ENCODE measurements at regions not wholly inside any gene's neighbourhood (a gene's known extent, or its start where the extent isn't known, plus 50 kb on each side); places are given as distances from the start of the nearest gene placed in this dataset.

- Histone ChIP-seq H3K4me2 (ENCODE audit: low read length) (no peak overlapping the region), H3K36me3 (ENCODE audit: control insufficient read depth, low read length) (no peaks in the 10 kb centered on the region), H3K79me2 (ENCODE audit: control insufficient read depth, low read length) (no peaks in the 10 kb centered on the region), H4K20me1 (ENCODE audit: control insufficient read depth, insufficient read depth, low read depth, low read length) (no peaks in the 10 kb centered on the region), H3K27ac (ENCODE audit: low read depth, low read length) (no peak overlapping the region), H3K4me3 (ENCODE audit: low read length) (no peak overlapping the region), H3K9me3 (ENCODE audit: control insufficient read depth, insufficient read depth, low read length) (no peaks in the 10 kb centered on the region), H3K27me3 (ENCODE audit: control insufficient read depth, low read length) (no peaks in the 10 kb centered on the region), H3K9me2 (replicated peaks; ENCODE audit: control insufficient read depth, low read length) (no peaks in the 10 kb centered on the region), H3F3A (ENCODE audit: control insufficient read depth, insufficient read depth) (no peaks in the 10 kb centered on the region), H3K4me1 (ENCODE audit: control insufficient read depth, low read length) (no peaks in the 10 kb centered on the region)
- TF ChIP-seq CTCF (IDR thresholded peaks at IDR 0.05; ENCODE audit: low read depth, low read length, poor library complexity, severe bottlenecking) (no peak), EZH2phosphoT487 (IDR thresholded peaks at IDR 0.05; ENCODE audit: borderline replicate concordance, low read length) (no peak)
Observed at GRCh38 chr5:24381861-24382489, 262.8 kb downstream of the CDH10 start.

- no peaks in the 10 kb centered on the region for H3K27me3 ChIP-seq (ENCODE audit: control insufficient read depth, low read length)
- H3K4me2 ChIP-seq (ENCODE audit: low read length): no peak overlapping the region
- H3K4me1 ChIP-seq (ENCODE audit: control insufficient read depth, low read length): no peaks in the 10 kb centered on the region
- H3F3A ChIP-seq (ENCODE audit: control insufficient read depth, insufficient read depth): no peaks in the 10 kb centered on the region
- TF ChIP-seq EZH2phosphoT487 (IDR thresholded peaks at IDR 0.05; ENCODE audit: borderline replicate concordance, low read length) (no peak), CTCF (IDR thresholded peaks at IDR 0.05; ENCODE audit: low read depth, low read length, poor library complexity, severe bottlenecking) (no peak)
- no peaks in the 10 kb centered on the region for H3K9me2 ChIP-seq (replicated peaks; ENCODE audit: control insufficient read depth, low read length)
- H3K27ac ChIP-seq (ENCODE audit: low read depth, low read length): no peak overlapping the region
- H3K4me3 ChIP-seq (ENCODE audit: low read length): no peak overlapping the region
- no peaks in the 10 kb centered on the region for H4K20me1 ChIP-seq (ENCODE audit: control insufficient read depth, insufficient read depth, low read depth, low read length)
- no peaks in the 10 kb centered on the region for H3K36me3 ChIP-seq (ENCODE audit: control insufficient read depth, low read length)
- H3K79me2 ChIP-seq (ENCODE audit: control insufficient read depth, low read length): no peaks in the 10 kb centered on the region
- H3K9me3 ChIP-seq (ENCODE audit: control insufficient read depth, insufficient read depth, low read length): no peaks in the 10 kb centered on the region
Observed at GRCh38 chr5:24385070-24385469, 259.7 kb downstream of the CDH10 start.

- Histone ChIP-seq H3K4me3 (ENCODE audit: low read length) (no peak overlapping the region), H3K27me3 (ENCODE audit: control insufficient read depth, low read length) (no peaks in the 10 kb centered on the region), H3K79me2 (ENCODE audit: control insufficient read depth, low read length) (no peaks in the 10 kb centered on the region), H3K27ac (ENCODE audit: low read depth, low read length) (no peak overlapping the region), H3K4me1 (ENCODE audit: control insufficient read depth, low read length) (no peaks in the 10 kb centered on the region), H3F3A (ENCODE audit: control insufficient read depth, insufficient read depth) (no peaks in the 10 kb centered on the region), H3K9me3 (ENCODE audit: control insufficient read depth, insufficient read depth, low read length) (no peaks in the 10 kb centered on the region), H3K9me2 (replicated peaks; ENCODE audit: control insufficient read depth, low read length) (no peaks in the 10 kb centered on the region), H3K36me3 (ENCODE audit: control insufficient read depth, low read length) (no peaks in the 10 kb centered on the region), H3K4me2 (ENCODE audit: low read length) (no peak overlapping the region), H4K20me1 (ENCODE audit: control insufficient read depth, insufficient read depth, low read depth, low read length) (no peaks in the 10 kb centered on the region)
- TF ChIP-seq CTCF (IDR thresholded peaks at IDR 0.05; ENCODE audit: low read depth, low read length, poor library complexity, severe bottlenecking) (no peak), EZH2phosphoT487 (IDR thresholded peaks at IDR 0.05; ENCODE audit: borderline replicate concordance, low read length) (no peak)
Observed at GRCh38 chr5:24385617-24386016, 259.2 kb downstream of the CDH10 start.
